ENCODE measurements at regions not wholly inside any gene's neighbourhood (a gene's known extent, or its start where the extent isn't known, plus 50 kb on each side); places are given as distances from the start of the nearest gene placed in this dataset.
"Not testable (repeated sequence)": the region's sequence is repeated elsewhere in the genome, so short reads cannot be mapped to it uniquely, and the experiment has no call there.

GRCh38 chr14:37712476-37712860, 117.0 kb downstream of the TTC6 start:
- DNase-seq, result not testable (repeated sequence)

GRCh38 chr14:37712976-37713431, 117.6 kb downstream of the TTC6 start:
- DNase-seq, result no peak

GRCh38 chr14:37720131-37720530, 124.7 kb downstream of the TTC6 start:
- DNase-seq, result no peak

GRCh38 chr14:37721976-37722659, 126.7 kb downstream of the TTC6 start:
- no peak for DNase-seq

GRCh38 chr14:37723515-37723914, 128.1 kb downstream of the TTC6 start:
- DNase-seq, result no peak

GRCh38 chr14:37726708-37727107, 131.3 kb downstream of the TTC6 start:
- DNase-seq, result no peak

- no peak for DNase-seq
These were observed 133.8 kb downstream of the TTC6 start for GRCh38 chr14:37729218-37729617.

GRCh38 chr14:37731094-37731493, 135.7 kb downstream of the TTC6 start:
- DNase-seq, result no peak

- DNase-seq, result no peak
These were observed 150.2 kb downstream of the TTC6 start for GRCh38 chr14:37745657-37746056.

- no peak for DNase-seq
These were observed 150.9 kb downstream of the TTC6 start for GRCh38 chr14:37746140-37746832.

- no peak for DNase-seq
These were observed 158.0 kb downstream of the TTC6 start for GRCh38 chr14:37753459-37753858.

- not testable (repeated sequence) for DNase-seq
These were observed 164.8 kb downstream of the TTC6 start for GRCh38 chr14:37760275-37760674.

- DNase-seq, result no peak
These were observed 167.8 kb downstream of the TTC6 start for GRCh38 chr14:37763266-37763665.

GRCh38 chr14:37772283-37772682, 176.9 kb downstream of the TTC6 start:
- DNase-seq, result not testable (repeated sequence)

- no peak for DNase-seq
These were observed 181.5 kb downstream of the TTC6 start for GRCh38 chr14:37776791-37777499.

- DNase-seq, result no peak
These were observed 182.9 kb downstream of the TTC6 start for GRCh38 chr14:37778135-37778943.

- DNase-seq, result no peak
These were observed 184.1 kb downstream of the TTC6 start for GRCh38 chr14:37779480-37779879.

- not testable (repeated sequence) for DNase-seq
These were observed 185.3 kb downstream of the TTC6 start for GRCh38 chr14:37780731-37781130.

- DNase-seq, result not testable (repeated sequence)
These were observed 188.9 kb downstream of the TTC6 start for GRCh38 chr14:37784203-37784826.

- DNase-seq, result not testable (repeated sequence)
These were observed 189.4 kb downstream of the TTC6 start for GRCh38 chr14:37784827-37785223.

- not testable (repeated sequence) for DNase-seq
These were observed 189.9 kb downstream of the TTC6 start for GRCh38 chr14:37785298-37785697.

- DNase-seq, result not testable (repeated sequence)
These were observed 190.7 kb downstream of the TTC6 start for GRCh38 chr14:37786114-37786625.

All from stimulated activated CD4-positive, alpha-beta T cell treated with anti-CD3 and anti-CD28 coated beads, Interleukin-12 subunit alpha, Interleukin-12 subunit beta, amount 100 ng/mL, for 4 hours (primary cell).